ENCODE measurements at regions not wholly inside any gene's neighbourhood (a gene's known extent, or its start where the extent isn't known, plus 50 kb on each side); places are given as distances from the start of the nearest gene placed in this dataset.

DNA sequence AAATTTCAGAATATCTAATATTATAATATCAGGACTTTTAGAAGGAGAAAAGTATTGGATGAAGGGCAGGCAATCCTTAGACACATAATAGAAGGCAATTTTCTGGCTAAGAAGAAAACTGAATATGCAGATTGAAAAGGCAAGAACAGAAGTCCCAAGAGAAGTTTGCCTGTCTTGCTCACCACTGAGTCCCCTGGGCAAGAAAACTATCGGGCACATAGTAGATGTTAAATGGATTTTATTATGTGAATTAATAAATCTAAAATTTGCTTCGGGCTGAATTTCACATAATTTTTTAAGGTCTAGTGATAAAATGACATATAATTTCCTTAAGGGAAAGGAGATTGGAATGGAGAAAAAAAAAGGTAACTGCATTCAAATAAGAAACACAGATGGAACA, 380.9 kb upstream of the GRM3 start:
- Histone ChIP-seq H3K4me3 (no peak overlapping the region), H3K4me1 (no peaks in the 10 kb centered on the region), H3K27me3 (no peaks in the 10 kb centered on the region), H3K27ac (no peak overlapping the region), H3K36me3 (ENCODE audit: low read depth, missing control alignments) (no peaks in the 10 kb centered on the region), H3K9me3 (no peaks in the 10 kb centered on the region)
- no peak for TF ChIP-seq POLR2A (IDR thresholded peaks at IDR 0.05)
- TF ChIP-seq, protein P1, sequence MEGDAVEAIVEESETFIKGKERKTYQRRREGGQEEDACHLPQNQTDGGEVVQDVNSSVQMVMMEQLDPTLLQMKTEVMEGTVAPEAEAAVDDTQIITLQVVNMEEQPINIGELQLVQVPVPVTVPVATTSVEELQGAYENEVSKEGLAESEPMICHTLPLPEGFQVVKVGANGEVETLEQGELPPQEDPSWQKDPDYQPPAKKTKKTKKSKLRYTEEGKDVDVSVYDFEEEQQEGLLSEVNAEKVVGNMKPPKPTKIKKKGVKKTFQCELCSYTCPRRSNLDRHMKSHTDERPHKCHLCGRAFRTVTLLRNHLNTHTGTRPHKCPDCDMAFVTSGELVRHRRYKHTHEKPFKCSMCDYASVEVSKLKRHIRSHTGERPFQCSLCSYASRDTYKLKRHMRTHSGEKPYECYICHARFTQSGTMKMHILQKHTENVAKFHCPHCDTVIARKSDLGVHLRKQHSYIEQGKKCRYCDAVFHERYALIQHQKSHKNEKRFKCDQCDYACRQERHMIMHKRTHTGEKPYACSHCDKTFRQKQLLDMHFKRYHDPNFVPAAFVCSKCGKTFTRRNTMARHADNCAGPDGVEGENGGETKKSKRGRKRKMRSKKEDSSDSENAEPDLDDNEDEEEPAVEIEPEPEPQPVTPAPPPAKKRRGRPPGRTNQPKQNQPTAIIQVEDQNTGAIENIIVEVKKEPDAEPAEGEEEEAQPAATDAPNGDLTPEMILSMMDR (IDR thresholded peaks at IDR 0.05): no peak
- no peak for DNase-seq
- WGBS, 2 donors: 87 to 91% methylated on average over 2 of the region's 2 CpGs
- intact Hi-C loops (cut with DNase I; ENCODE audit: low total_unique reads): no loop called here

DNA sequence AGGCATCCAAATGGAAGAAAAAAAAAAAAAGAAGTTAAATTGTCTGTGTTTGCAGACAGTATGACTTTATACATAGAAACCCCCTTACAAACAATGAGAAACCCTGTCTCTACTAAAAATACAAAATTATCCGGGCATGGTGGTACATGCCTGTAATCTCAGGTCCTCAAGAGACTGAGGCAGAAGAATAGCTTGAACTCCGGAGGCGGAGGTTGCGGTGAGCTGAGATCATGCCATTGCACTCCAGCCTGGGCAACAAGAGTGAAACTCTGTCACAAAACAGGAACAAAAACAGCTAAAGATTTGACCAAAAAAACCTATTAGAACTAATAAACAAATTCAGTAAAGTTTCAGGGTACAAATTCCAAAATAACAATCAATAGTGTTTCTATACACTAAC, 385.8 kb upstream of the GRM3 start:
- Histone ChIP-seq H3K36me3 (ENCODE audit: low read depth, missing control alignments) (no peaks in the 10 kb centered on the region), H3K27ac (no peak overlapping the region), H3K9me3 (no peaks in the 10 kb centered on the region), H3K4me1 (no peaks in the 10 kb centered on the region), H3K27me3 (no peaks in the 10 kb centered on the region), H3K4me3 (no peak overlapping the region)
- no peak for DNase-seq
- intact Hi-C loops (cut with DNase I; ENCODE audit: low total_unique reads): no loop called here
- 92 to 93% methylated on average over 4 of the region's 4 CpGs for WGBS, 2 donors
- TF ChIP-seq, protein P1 (IDR thresholded peaks at IDR 0.05): no peak
- TF ChIP-seq POLR2A (IDR thresholded peaks at IDR 0.05): no peak

- no peaks in the 10 kb centered on the region for H3K4me1 ChIP-seq
- intact Hi-C loops (cut with DNase I; ENCODE audit: low total_unique reads): no loop called here
- no peaks in the 10 kb centered on the region for H3K36me3 ChIP-seq (ENCODE audit: low read depth, missing control alignments)
- WGBS, 2 donors: 97% methylated on average over 2 of the region's 2 CpGs; no CpG with 5 or more reads in 1 of the 2 donors
- TF ChIP-seq, protein P1 (IDR thresholded peaks at IDR 0.05): no peak
- no peak for TF ChIP-seq POLR2A (IDR thresholded peaks at IDR 0.05)
- no peaks in the 10 kb centered on the region for H3K27me3 ChIP-seq
- no peak overlapping the region for H3K27ac ChIP-seq
- H3K4me3 ChIP-seq: no peak overlapping the region
- H3K9me3 ChIP-seq: no peaks in the 10 kb centered on the region
- DNase-seq: no peak
Observed at GRCh38 chr7:86252406-86252805, 391.3 kb upstream of the GRM3 start.

GRCh38 chr7:86248977-86249376, 394.7 kb upstream of the GRM3 start:
- no peak for DNase-seq
- no peaks in the 10 kb centered on the region for H3K27me3 ChIP-seq
- H3K4me3 ChIP-seq: no peak overlapping the region
- WGBS, 2 donors: 71 to 76% methylated on average over 1 of the region's 1 CpG
- no peaks in the 10 kb centered on the region for H3K4me1 ChIP-seq
- no peak overlapping the region for H3K27ac ChIP-seq
- H3K9me3 ChIP-seq: no peaks in the 10 kb centered on the region
- H3K36me3 ChIP-seq (ENCODE audit: low read depth, missing control alignments): no peaks in the 10 kb centered on the region
- no peak for TF ChIP-seq POLR2A (IDR thresholded peaks at IDR 0.05)
- TF ChIP-seq, protein P1 (IDR thresholded peaks at IDR 0.05): no peak
- intact Hi-C loops (cut with DNase I; ENCODE audit: low total_unique reads): no loop called here

- DNase-seq: no peak
- 69 to 75% methylated on average over 1 of the region's 1 CpG for WGBS, 2 donors
- no peak for TF ChIP-seq POLR2A (IDR thresholded peaks at IDR 0.05)
- TF ChIP-seq, protein P1 (IDR thresholded peaks at IDR 0.05): no peak
- Histone ChIP-seq H3K4me1 (no peaks in the 10 kb centered on the region), H3K36me3 (ENCODE audit: low read depth, missing control alignments) (no peaks in the 10 kb centered on the region), H3K4me3 (no peak overlapping the region), H3K27me3 (no peaks in the 10 kb centered on the region), H3K9me3 (no peaks in the 10 kb centered on the region), H3K27ac (no peak overlapping the region)
- intact Hi-C loops (cut with DNase I; ENCODE audit: low total_unique reads): no loop called here
Observed at GRCh38 chr7:86243171-86243570, 400.5 kb upstream of the GRM3 start.
